Motor neuron (in vitro differentiated cells): ENCODE measurements at regions not wholly inside any gene's neighbourhood (a gene's known extent, or its start where the extent isn't known, plus 50 kb on each side); places are given as distances from the start of the nearest gene placed in this dataset.
A peak's percentile ranks its signal among the peaks of the same experiment; 100 is the strongest.

Source experiments
- ATAC-seq, 8 experiments: fragments of 200-7000 bp; cut with Tn5 transposase; replicated peaks in 6 of 8; 2 replicates each; pipeline ENCODE4 v1.8.0; 2021; ENCODE audit warnings: mild to moderate bottlenecking in 8 of 8, moderate library complexity in 8 of 8
- H3K27ac ChIP-seq, 2 donors: fragments of 250-450 bp; sonication (Bioruptor Pico); 2 replicates each; pipeline ENCODE4 v1.9.0; 2021; ENCODE audit warnings: antibody characterized with exemption in 2 of 2, mild to moderate bottlenecking in 2 of 2, moderate library complexity in 1 of 2
- H3K4me1 ChIP-seq, 2 donors: fragments of 250-450 bp; sonication (Bioruptor Pico); replicated peaks in 1 of 2; 2 replicates each; pipeline ENCODE4 v1.6.1; 2021; ENCODE audit warnings: antibody characterized with exemption in 2 of 2, mild to moderate bottlenecking in 2 of 2, moderate library complexity in 1 of 2
- H3K4me3 ChIP-seq, 5 donors: fragments of 250-450 bp; sonication (Bioruptor Pico); 2 replicates each; pipeline ENCODE4 v1.9.0; 2021; ENCODE audit warnings: antibody characterized with exemption in 5 of 5, mild to moderate bottlenecking in 5 of 5, moderate library complexity in 4 of 5
- whole genome bisulfite sequencing, 10 experiments: fragments of 450-650 bp; shearing (Covaris generic); methylation state at CpG; one replicate each; pipeline ENCODE4 v1.0.0; 2022; 5-methylcytosine and 5-hydroxymethylcytosine counted together
- in situ Hi-C, 9 experiments: fragments of 400-800 bp; cut with MboI; loops; one replicate each; pipeline ENCODE4 v1.15.0; 2021; ENCODE audit warnings: low sequenced_read_pairs in 9 of 9, low pct_unique_long_range_greater_than_20kb in 2 of 9; ENCODE audit not compliant: unreplicated experiment in 9 of 9

DNA sequence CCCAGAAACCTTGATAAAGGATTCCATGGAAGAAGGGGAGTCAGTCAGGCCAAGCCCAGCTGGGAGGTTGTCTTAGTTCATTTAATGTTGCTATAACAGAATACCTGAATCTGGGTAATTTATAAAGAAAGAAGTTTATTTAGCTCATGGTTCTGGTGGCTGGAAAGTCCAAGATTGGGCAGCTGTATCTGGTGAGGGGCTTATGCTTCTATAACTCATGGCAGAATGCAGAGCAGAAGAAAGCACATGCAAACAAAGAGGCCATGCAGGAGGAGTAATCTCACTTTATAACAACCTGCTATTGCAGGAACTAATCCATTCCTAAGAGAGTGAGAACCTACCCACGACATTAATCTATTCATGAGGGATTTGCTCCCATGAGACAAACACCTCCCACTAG, 54.2 kb upstream of the ANKRD1 start:
- no peaks in the 10 kb centered on the region for H3K4me1 ChIP-seq
- in situ Hi-C loops, result no loop called here
- H3K4me3 ChIP-seq, result no peak overlapping the region
- ATAC-seq, result no peak
- 57 to 100% (median 78%) methylated on average over 1 of the region's 1 CpG; no CpG with 5 or more reads in 5 of the 10 experiments for WGBS, 10 experiments
- H3K27ac ChIP-seq, result no peak overlapping the region

DNA sequence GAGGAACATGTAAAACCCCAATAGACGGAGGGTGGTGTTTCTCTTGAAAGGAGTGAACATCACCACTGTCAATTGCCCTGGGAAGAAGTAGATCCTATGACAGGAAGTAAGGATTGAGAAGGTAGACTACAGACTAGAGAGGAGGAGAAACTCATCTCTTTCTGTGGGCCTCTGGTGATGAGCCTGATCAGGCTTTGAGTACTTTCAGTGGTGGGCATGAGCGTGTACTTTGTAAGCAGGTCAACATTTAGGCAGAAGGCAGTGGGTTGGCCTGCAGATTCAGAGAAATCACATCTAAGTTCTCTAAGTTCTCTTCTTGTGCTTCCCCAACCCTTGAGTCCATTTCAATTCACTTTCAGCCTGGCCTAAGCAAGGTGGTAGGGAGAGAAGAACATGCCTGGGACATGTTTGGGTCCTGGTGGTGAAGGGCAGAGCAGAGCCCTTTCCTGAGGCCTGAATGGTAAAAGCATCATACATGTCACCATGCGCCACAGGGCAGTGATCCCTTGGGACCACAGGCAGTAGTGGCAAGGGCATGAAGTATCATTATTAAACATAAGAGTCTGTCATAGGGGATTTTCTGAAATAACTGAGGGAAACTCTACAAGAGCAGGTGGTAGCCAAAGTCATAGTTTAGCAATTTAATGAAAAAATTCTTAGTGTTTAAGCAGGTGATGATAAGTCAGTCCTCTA, 56.4 kb upstream of the ANKRD1 start:
- H3K4me3 ChIP-seq, result no peak overlapping the region
- ATAC-seq, result no peak
- WGBS, 10 experiments, result 50 to 100% (median 100%) methylated on average over 1 to 3 of the region's 3 CpGs; no CpG with 5 or more reads in 2 of the 10 experiments

GRCh38 chr10:90977855-90978486, 57.1 kb upstream of the ANKRD1 start:
- H3K4me1 ChIP-seq, result no peaks in the 10 kb centered on the region
- ATAC-seq, result no peak
- no peak overlapping the region for H3K4me3 ChIP-seq
- no peak overlapping the region for H3K27ac ChIP-seq
- in situ Hi-C loops, result no loop called here
- whole genome bisulfite sequencing, 10 experiments, result 48 to 90% (median 57%) methylated on average over 1 to 3 of the region's 3 CpGs; no CpG with 5 or more reads in 2 of the 10 experiments

More for the DNA sequence above, 56.4 kb upstream of the ANKRD1 start:
- Histone ChIP-seq H3K4me1 (no peaks in the 10 kb centered on the region), H3K27ac (no peak overlapping the region)
- in situ Hi-C loops, result no loop called here

GRCh38 chr10:90982406-90983008, 61.6 kb upstream of the ANKRD1 start:
- H3K4me1 ChIP-seq, result peaks cover 0 to 7% of the 10 kb centered on the region in 2 donors
- H3K4me3 ChIP-seq, result no peak overlapping the region
- no peak overlapping the region for H3K27ac ChIP-seq
- WGBS, 10 experiments, result 10 to 95% (median 59%) methylated on average over 2 to 9 of the region's 10 CpGs; no CpG with 5 or more reads in 1 of the 10 experiments
- ATAC-seq, result no peak
- in situ Hi-C loops, result no loop called here

DNA sequence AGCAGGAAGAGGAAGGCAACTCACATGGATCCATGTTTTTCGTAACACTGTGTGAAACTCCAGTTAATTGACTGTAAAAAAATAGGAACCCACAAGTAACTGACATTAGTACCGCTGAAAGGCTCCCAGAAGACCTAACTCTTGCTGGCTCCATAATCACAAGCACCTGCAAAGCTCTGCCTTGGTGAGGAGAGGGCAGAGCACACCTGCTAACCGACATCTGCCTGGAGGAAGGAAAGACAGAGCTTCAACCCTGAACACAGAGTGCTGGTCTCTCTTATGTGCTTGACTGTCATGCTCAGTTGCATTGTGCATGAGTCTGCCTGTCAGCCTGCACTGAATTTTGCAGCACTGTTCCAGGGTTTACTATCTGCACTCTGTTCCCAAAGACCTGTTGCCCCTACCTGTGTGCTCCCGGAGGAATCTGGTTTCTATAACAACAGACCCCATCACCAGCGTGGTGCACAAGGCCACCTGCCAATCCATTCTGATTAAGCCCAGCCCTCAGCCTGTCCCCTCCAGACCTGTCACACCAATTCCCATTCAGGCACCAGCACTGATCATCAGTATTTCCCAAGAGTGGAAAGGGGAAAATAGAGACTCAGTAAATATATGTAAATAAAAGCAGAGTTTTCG, 63.1 kb upstream of the ANKRD1 start:
- no peak overlapping the region for H3K4me3 ChIP-seq
- H3K4me1 ChIP-seq, result peaks cover 0 to 7% of the 10 kb centered on the region in 2 donors
- ATAC-seq, result no peak
- 28 to 89% (median 61%) methylated on average over 1 to 5 of the region's 6 CpGs; no CpG with 5 or more reads in 1 of the 10 experiments for WGBS, 10 experiments
- no peak overlapping the region for H3K27ac ChIP-seq
- in situ Hi-C loops, result no loop called here

GRCh38 chr10:90984898-90985297, 64.0 kb upstream of the ANKRD1 start:
- in situ Hi-C loops, result no loop called here

DNA sequence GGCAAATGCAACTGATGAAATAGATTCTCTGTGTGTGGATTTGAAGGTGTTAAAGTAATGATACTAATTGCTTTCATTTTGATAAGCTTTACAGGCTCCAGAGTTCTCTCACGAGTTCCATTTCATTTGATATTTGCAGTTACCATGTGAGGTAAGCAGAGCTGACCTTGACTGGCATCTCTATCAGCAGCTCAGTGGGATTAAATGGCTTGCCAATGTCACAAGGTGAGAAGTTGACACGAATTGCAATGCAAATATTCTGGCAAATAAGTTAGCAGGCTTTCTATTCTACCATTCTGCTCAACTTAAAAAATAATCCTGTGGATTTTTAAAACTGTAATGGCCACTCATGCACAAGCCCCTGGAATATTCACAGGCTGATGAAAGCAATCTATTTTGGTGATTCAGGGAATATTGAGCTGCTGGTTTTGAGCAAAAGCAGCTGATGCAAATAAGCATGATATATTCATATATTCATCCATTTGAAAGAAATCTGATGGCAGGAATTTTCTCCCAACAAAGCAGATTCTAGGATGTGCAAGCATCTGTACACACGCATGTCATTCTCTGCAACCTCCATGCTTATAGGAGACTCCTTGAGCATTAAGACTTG, 64.5 kb upstream of the ANKRD1 start:
- Histone ChIP-seq H3K4me3 (no peak overlapping the region), H3K27ac (no peak overlapping the region), H3K4me1 (peaks cover 0 to 7% of the 10 kb centered on the region in 2 donors)
- in situ Hi-C loops, result no loop called here
- peak in 4 of 8 experiments; percentile 55 to 76 (median 64) for ATAC-seq
- WGBS, 10 experiments, result 0 to 63% (median 30%) methylated on average over 1 to 3 of the region's 3 CpGs; no CpG with 5 or more reads in 1 of the 10 experiments

More at GRCh38 chr10:90984898-90985297, 64.0 kb upstream of the ANKRD1 start:
- Histone ChIP-seq H3K4me3 (no peak overlapping the region), H3K27ac (no peak overlapping the region), H3K4me1 (peaks cover 0 to 7% of the 10 kb centered on the region in 2 donors)
- peak in 3 of 8 experiments; percentile 38 to 80 (median 62) for ATAC-seq
- 33 to 100% (median 58%) methylated on average over 1 to 3 of the region's 3 CpGs; no CpG with 5 or more reads in 3 of the 10 experiments for WGBS, 10 experiments

- in situ Hi-C loops, result no loop called here
- Histone ChIP-seq H3K27ac (no peak overlapping the region), H3K4me3 (no peak overlapping the region), H3K4me1 (peaks cover 0 to 7% of the 10 kb centered on the region in 2 donors)
- 50 to 100% (median 100%) methylated on average over 1 to 2 of the region's 2 CpGs; no CpG with 5 or more reads in 3 of the 10 experiments for WGBS, 10 experiments
- ATAC-seq, result no peak
Measured at GRCh38 chr10:90986136-90986760, 65.4 kb upstream of the ANKRD1 start.

DNA sequence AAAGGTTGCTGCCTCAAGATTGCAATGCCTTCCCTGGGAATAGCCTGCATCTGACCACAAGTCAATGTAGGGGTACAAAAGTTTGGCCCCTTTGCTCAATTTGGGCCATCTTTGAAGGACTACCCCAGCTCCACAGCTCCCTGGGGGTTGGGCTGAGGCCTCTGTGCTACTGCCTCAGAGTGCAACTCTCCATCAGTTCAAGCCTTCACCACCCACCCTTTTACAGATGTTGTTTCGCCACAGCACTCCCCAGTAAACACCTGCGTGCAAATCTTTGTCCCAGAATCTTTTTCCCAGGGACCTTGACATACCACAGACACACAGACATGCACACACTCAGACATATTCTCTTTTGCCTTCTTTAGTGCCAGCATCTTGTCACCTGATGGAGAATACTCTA, 66.0 kb upstream of the ANKRD1 start:
- in situ Hi-C loops, result no loop called here
- H3K4me3 ChIP-seq, result no peak overlapping the region
- no peak overlapping the region for H3K27ac ChIP-seq
- 69 to 100% (median 100%) methylated on average over 1 to 2 of the region's 2 CpGs; no CpG with 5 or more reads in 7 of the 10 experiments for WGBS, 10 experiments
- peaks cover 0 to 7% of the 10 kb centered on the region in 2 donors for H3K4me1 ChIP-seq
- no peak for ATAC-seq

DNA sequence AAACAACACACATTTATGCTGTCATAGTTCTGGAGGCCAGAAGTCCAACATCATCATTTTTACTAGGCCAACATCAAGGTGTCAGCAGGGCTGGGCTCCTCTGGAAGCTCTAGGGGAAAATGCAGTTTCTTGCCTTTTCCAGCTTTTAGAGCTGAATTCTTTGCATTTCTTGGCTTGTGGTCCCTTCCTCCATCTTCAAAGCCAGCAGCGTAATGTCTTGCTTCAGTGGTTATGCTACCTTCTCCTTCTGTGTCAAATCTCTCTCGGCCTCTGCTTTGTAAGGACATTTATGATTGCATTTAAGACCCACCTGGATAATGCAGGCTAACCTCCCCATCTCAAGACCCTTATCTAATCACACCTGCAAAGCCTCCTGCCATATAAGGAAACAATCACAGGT, 66.5 kb upstream of the ANKRD1 start:
- no peak overlapping the region for H3K27ac ChIP-seq
- no peak for ATAC-seq
- H3K4me3 ChIP-seq, result no peak overlapping the region
- peaks cover 0 to 7% of the 10 kb centered on the region in 2 donors for H3K4me1 ChIP-seq
- 38 to 92% (median 80%) methylated on average over 1 to 2 of the region's 2 CpGs; no CpG with 5 or more reads in 2 of the 10 experiments for WGBS, 10 experiments
- in situ Hi-C loops, result no loop called here

DNA sequence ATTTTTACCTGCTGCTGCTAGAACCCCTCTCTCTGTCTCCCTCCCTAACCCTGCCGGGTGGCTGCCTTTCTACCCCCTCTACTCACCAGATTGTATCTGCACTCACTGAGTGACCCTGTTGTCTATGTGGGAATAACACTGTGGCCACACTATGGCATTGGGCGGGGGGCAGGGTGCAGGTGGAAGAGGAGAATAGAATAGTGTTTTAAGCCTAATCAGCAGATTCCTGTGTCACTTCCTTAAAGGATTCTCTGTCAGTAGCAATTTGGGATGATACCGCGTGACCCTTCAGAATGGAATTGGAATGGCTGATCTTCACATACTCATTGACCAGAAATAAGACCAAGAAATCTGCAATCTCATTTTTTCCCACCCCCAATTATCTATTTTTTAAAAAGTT, 67.1 kb upstream of the ANKRD1 start:
- H3K4me1 ChIP-seq, result peaks cover 0 to 7% of the 10 kb centered on the region in 2 donors
- in situ Hi-C loops, result no loop called here
- ATAC-seq, result no peak
- H3K4me3 ChIP-seq, result no peak overlapping the region
- H3K27ac ChIP-seq, result no peak overlapping the region
- WGBS, 10 experiments, result 70 to 100% (median 92%) methylated on average over 1 to 4 of the region's 4 CpGs; no CpG with 5 or more reads in 4 of the 10 experiments

GRCh38 chr10:90988802-90989201, 67.9 kb upstream of the ANKRD1 start:
- no peak for ATAC-seq
- in situ Hi-C loops, result no loop called here
- Histone ChIP-seq H3K4me1 (peaks cover 0 to 7% of the 10 kb centered on the region in 2 donors), H3K4me3 (no peak overlapping the region), H3K27ac (no peak overlapping the region)
- 20 to 100% (median 89%) methylated on average over 1 to 4 of the region's 5 CpGs; no CpG with 5 or more reads in 3 of the 10 experiments for WGBS, 10 experiments
